ENCODE measurements at regions not wholly inside any gene's neighbourhood (a gene's known extent, or its start where the extent isn't known, plus 50 kb on each side); places are given as distances from the start of the nearest gene placed in this dataset.
A peak's percentile ranks its signal among the peaks of the same experiment; 100 is the strongest.

DNA sequence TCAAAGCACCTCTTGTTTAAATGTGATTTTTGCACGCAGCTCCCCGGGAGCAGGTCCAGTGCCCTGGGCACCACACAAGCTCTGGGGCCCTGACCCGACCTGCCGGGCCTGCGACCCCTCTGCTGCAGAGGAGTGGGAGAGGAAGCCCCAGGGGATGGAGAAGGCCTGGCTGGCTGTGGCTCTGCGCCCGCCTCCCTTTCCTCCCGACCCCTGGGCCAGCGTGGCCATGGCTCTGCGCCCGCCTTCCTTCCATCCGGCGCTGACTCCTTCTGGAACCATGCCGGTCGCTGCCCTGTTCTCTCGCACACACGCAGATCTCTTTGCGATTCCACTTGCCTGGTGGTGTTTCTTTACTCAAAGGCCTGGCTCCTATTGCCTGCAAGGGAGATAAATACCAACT is 166.5 kb upstream of the SALL3 start:
- Histone ChIP-seq H3K4me3 (no peak overlapping the region), H3K4me1 (no peaks in the 10 kb centered on the region), H3K27me3 (replicated peaks in 1 of 7) (peaks cover 0 to 63% (median 0%) of the 10 kb centered on the region in 7 donors), H3K9me3 (no peaks in the 10 kb centered on the region), H3K27ac (no peak overlapping the region), H3K36me3 (no peaks in the 10 kb centered on the region)
- TF ChIP-seq POLR2A (IDR thresholded peaks at IDR 0.05) (no peak), POLR2AphosphoS5 (IDR thresholded peaks at IDR 0.05) (no peak)
- TF ChIP-seq, protein P1, sequence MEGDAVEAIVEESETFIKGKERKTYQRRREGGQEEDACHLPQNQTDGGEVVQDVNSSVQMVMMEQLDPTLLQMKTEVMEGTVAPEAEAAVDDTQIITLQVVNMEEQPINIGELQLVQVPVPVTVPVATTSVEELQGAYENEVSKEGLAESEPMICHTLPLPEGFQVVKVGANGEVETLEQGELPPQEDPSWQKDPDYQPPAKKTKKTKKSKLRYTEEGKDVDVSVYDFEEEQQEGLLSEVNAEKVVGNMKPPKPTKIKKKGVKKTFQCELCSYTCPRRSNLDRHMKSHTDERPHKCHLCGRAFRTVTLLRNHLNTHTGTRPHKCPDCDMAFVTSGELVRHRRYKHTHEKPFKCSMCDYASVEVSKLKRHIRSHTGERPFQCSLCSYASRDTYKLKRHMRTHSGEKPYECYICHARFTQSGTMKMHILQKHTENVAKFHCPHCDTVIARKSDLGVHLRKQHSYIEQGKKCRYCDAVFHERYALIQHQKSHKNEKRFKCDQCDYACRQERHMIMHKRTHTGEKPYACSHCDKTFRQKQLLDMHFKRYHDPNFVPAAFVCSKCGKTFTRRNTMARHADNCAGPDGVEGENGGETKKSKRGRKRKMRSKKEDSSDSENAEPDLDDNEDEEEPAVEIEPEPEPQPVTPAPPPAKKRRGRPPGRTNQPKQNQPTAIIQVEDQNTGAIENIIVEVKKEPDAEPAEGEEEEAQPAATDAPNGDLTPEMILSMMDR (IDR thresholded peaks at IDR 0.05 in 8 of 11, conservative IDR thresholded peaks at IDR 0.05 in 3 of 11): no peak
- 59 to 84% (median 73%) methylated on average over 18 of the region's 18 CpGs for WGBS, 5 donors
- intact Hi-C loops (cut with DNase I; ENCODE audit: low total_unique reads): no loop called here
- DNase-seq: peak; percentile 61

DNA sequence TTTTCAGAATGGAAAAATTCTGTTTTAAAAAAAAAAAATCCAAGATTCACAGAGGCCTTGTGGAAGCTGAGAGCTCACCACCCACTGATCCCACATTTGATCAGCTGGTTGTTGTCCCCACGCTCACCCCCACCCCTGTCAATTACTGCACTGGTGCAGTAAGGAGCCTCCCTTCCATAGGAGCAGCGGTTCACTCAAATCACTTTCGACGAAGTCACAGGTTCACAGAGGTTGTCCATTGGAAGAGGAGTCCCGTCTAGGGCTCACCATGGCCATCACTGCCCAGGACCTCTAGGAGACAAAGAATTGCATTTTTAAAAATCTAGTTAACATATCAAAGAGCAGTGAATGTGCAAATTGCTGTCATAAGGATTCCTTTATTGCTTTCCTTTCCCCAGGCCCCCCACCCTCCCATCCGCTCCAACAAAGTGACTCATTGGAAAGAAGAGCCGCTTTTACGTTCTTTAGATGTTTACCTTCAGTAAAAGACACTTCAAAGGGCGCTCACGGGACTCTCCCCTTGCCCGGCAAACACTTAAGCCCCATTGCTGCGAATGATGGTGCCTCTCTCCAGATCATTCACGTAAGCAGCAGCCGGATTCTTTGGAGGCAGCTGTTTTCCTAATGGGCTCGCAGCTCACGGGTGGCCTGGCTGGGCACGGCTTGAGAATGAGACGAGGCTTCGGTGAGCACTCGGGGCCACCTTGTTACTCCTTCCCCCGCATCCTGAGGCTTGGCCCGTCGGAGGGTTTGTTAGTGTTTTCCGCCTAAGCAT is 165.5 kb upstream of the SALL3 start:
- H3K9me3 ChIP-seq: no peaks in the 10 kb centered on the region
- no peaks in the 10 kb centered on the region for H3K4me1 ChIP-seq
- 27 to 41% (median 34%) methylated on average over 24 of the region's 24 CpGs for WGBS, 5 donors
- TF ChIP-seq POLR2AphosphoS5 (IDR thresholded peaks at IDR 0.05): no peak
- no peak for TF ChIP-seq POLR2A (IDR thresholded peaks at IDR 0.05)
- TF ChIP-seq, protein P1 (IDR thresholded peaks at IDR 0.05 in 8 of 11, conservative IDR thresholded peaks at IDR 0.05 in 3 of 11): no peak
- H3K36me3 ChIP-seq: no peaks in the 10 kb centered on the region
- intact Hi-C loops (cut with DNase I; ENCODE audit: low total_unique reads): no loop called here
- no peak overlapping the region for H3K27ac ChIP-seq
- peak; percentile 34 for DNase-seq
- H3K4me3 ChIP-seq: no peak overlapping the region
- H3K27me3 ChIP-seq (replicated peaks in 1 of 7): peaks cover 0 to 72% (median 0%) of the 10 kb centered on the region in 7 donors

DNA sequence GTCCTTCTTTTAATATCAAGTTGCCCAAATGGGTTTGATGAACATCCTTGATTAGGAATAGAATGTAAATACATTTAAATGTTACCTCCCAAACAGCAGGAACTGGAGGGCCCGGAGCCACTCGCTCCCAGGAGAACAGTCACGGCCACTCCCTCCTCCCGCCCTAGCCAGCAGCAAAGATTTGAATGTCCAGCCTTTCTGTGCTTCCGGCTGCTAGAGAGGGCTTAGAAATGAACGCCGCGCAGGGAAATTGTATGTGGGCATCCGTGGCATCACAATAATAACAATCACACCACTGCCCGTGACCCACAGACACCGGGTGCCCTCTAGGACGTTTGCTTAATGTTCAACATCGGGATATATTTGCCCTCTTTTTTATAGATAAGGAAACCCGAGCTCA is 164.9 kb upstream of the SALL3 start:
- H3K27ac ChIP-seq: no peak overlapping the region
- DNase-seq: peak; percentile 33
- no peaks in the 10 kb centered on the region for H3K9me3 ChIP-seq
- intact Hi-C loops (cut with DNase I; ENCODE audit: low total_unique reads): no loop called here
- WGBS, 5 donors: 57 to 61% (median 59%) methylated on average over 14 of the region's 14 CpGs
- no peak overlapping the region for H3K4me3 ChIP-seq
- H3K36me3 ChIP-seq: no peaks in the 10 kb centered on the region
- TF ChIP-seq POLR2AphosphoS5 (IDR thresholded peaks at IDR 0.05): no peak
- TF ChIP-seq, protein P1 (IDR thresholded peaks at IDR 0.05 in 8 of 11, conservative IDR thresholded peaks at IDR 0.05 in 3 of 11): no peak
- TF ChIP-seq POLR2A (IDR thresholded peaks at IDR 0.05): no peak
- H3K27me3 ChIP-seq (replicated peaks in 1 of 7): peaks cover 0 to 79% (median 0%) of the 10 kb centered on the region in 7 donors
- H3K4me1 ChIP-seq: no peaks in the 10 kb centered on the region

GRCh38 chr18:78816114-78816513 is 163.5 kb upstream of the SALL3 start:
- no peaks in the 10 kb centered on the region for H3K4me1 ChIP-seq
- intact Hi-C loops (cut with DNase I; ENCODE audit: low total_unique reads): no loop called here
- peaks cover 0 to 92% (median 0%) of the 10 kb centered on the region in 7 donors for H3K27me3 ChIP-seq (replicated peaks in 1 of 7)
- DNase-seq: peak; percentile 46
- no peaks in the 10 kb centered on the region for H3K36me3 ChIP-seq
- TF ChIP-seq, protein P1 (IDR thresholded peaks at IDR 0.05 in 8 of 11, conservative IDR thresholded peaks at IDR 0.05 in 3 of 11): no peak
- TF ChIP-seq POLR2AphosphoS5 (IDR thresholded peaks at IDR 0.05) (no peak), POLR2A (IDR thresholded peaks at IDR 0.05) (no peak)
- WGBS, 5 donors: 87 to 95% (median 91%) methylated on average over 15 of the region's 15 CpGs
- H3K27ac ChIP-seq: no peak overlapping the region
- no peak overlapping the region for H3K4me3 ChIP-seq
- H3K9me3 ChIP-seq: no peaks in the 10 kb centered on the region

Measured in spleen (tissue), 11 donors.